ENCODE measurements at regions not wholly inside any gene's neighbourhood (a gene's known extent, or its start where the extent isn't known, plus 50 kb on each side); places are given as distances from the start of the nearest gene placed in this dataset.

GRCh38 chr2:145422576-145422975 is 902.7 kb upstream of the ZEB2 start:
- TF ChIP-seq POLR2A (IDR thresholded peaks at IDR 0.05) (no peak), CTCF (IDR thresholded peaks at IDR 0.05) (no peak), POLR2AphosphoS5 (IDR thresholded peaks at IDR 0.05) (no peak), EP300 (IDR thresholded peaks at IDR 0.05) (no peak)

Measured in suprapubic skin (tissue), 4 donors.